NB4 (cell line): ENCODE measurements at regions not wholly inside any gene's neighbourhood (a gene's known extent, or its start where the extent isn't known, plus 50 kb on each side); places are given as distances from the start of the nearest gene placed in this dataset.

Experiments used
- MYC ChIP-seq: IDR thresholded peaks from 2 replicates; pipeline ENCODE4 v1.6.1; 2011; ENCODE audit warnings: low read depth, low read length
- POLR2A ChIP-seq: IDR thresholded peaks from 2 replicates; pipeline ENCODE4 v1.6.1; 2011; ENCODE audit warnings: mild to moderate bottlenecking; ENCODE audit not compliant: insufficient read length; ENCODE audit errors: extremely low read depth
- TF ChIP-seq, protein P1 (sequence below): IDR thresholded peaks from one replicate; pipeline ENCODE4 v1.5.1; 2012; ENCODE audit warnings: low read depth, low read length
- TF ChIP-seq, protein P2 (sequence below): IDR thresholded peaks from 2 replicates; pipeline ENCODE4 v1.6.1; 2011; ENCODE audit warnings: low read depth, low read length

DNA sequence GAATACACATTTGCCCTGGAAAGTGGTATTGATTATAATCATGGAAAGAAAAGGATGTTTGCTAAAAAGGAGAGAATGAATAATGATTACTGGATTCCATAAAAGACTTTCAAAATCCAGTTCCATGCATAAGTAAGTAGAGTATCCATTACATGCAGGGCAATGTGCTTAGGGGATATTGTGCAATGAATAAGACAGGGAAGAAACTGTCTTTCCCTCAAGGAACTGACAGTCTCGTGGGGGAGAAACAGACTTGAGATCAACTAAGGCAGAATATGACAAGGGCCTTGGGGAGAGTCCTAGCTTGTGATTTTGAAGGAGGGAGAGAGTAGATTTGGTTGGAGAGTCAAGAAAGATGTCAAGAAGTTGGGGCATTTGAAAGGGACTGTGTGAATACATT is 130.6 kb downstream of the SPP2 start:
- TF ChIP-seq, protein P1, sequence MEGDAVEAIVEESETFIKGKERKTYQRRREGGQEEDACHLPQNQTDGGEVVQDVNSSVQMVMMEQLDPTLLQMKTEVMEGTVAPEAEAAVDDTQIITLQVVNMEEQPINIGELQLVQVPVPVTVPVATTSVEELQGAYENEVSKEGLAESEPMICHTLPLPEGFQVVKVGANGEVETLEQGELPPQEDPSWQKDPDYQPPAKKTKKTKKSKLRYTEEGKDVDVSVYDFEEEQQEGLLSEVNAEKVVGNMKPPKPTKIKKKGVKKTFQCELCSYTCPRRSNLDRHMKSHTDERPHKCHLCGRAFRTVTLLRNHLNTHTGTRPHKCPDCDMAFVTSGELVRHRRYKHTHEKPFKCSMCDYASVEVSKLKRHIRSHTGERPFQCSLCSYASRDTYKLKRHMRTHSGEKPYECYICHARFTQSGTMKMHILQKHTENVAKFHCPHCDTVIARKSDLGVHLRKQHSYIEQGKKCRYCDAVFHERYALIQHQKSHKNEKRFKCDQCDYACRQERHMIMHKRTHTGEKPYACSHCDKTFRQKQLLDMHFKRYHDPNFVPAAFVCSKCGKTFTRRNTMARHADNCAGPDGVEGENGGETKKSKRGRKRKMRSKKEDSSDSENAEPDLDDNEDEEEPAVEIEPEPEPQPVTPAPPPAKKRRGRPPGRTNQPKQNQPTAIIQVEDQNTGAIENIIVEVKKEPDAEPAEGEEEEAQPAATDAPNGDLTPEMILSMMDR: no peak
- TF ChIP-seq, protein P2, sequence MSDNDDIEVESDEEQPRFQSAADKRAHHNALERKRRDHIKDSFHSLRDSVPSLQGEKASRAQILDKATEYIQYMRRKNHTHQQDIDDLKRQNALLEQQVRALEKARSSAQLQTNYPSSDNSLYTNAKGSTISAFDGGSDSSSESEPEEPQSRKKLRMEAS: no peak
- no peak for TF ChIP-seq POLR2A
- TF ChIP-seq MYC: no peak
